Skin of body (tissue), 1 donor: ENCODE measurements at regions not wholly inside any gene's neighbourhood (a gene's known extent, or its start where the extent isn't known, plus 50 kb on each side); places are given as distances from the start of the nearest gene placed in this dataset.

Source experiments
- DNase-seq: peaks from one replicate; lab custom pipeline; 2025; lab: John Stamatoyannopoulos, UW

DNA sequence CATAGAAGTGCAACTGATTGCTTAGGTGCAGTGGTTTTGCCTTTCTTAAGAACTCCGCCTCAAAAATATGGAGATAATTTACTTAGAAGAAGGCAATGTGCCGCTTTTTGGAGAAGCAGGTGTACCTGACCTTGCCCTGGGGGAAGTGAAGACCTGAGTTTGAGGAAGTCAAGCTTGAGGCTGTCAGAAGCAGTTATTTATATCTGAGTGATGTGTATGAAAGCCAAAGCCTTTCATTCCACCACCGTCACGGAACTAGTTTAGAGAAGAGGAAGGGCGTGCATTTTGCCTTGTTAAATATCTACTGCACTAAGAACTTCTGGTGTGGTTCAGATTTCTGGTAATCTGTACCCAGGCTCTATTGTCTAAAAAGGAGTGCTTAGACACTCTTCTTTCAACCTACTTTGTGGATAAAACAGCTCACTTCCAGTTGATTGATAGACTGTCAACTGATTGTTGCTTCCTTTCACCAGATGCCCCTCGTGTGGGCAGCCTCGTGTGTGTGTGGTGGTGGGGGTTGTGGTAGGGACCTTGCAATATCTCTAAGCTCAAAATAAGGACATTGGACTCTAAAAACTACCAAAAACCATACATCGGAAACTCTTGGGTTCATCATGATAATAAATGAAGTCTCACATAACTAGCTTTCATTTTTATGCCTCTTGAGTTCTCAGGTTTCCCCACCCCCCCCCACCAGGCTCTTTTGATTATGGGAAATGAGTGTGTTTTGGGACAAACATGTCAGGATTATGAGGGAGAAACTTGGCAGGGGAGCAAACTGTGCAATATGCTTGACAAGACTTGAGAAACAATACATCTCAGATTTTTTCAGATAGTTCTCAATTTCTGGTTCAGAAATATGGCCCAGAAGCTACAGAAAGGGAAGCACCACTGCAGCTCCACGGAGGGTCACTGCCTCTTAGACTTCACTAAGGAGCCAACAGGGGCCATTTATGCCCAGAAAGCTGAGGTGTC is 78.6 kb downstream of the ARF6 start:
- DNase-seq: peak; percentile 69

DNA sequence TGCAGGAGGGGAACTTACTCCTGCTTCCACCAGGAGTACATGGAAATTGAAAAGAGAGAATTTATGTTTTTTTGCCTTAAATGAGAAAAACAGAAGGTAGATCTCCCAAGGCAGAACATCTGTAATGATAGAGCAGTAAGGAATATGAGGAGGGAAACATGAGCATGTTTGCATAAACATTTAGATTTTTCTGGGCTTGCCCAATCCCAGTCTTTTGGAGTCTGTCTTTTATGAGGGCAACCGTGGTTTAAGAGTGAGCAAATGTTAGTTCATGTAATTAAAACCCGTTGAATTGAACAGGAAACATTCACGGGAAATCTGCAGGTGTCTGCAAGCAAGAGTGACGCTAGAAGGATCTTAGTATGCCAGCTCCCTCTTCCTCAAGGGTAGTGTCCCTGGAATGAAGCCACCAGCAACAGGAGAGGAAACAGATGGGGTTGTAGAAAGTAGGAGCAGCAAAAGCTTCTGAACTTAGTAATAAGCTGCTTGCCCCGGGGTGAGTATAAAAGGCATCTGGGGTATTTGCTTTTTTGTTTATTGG is 79.3 kb downstream of the ARF6 start:
- peak; percentile 50 for DNase-seq

DNA sequence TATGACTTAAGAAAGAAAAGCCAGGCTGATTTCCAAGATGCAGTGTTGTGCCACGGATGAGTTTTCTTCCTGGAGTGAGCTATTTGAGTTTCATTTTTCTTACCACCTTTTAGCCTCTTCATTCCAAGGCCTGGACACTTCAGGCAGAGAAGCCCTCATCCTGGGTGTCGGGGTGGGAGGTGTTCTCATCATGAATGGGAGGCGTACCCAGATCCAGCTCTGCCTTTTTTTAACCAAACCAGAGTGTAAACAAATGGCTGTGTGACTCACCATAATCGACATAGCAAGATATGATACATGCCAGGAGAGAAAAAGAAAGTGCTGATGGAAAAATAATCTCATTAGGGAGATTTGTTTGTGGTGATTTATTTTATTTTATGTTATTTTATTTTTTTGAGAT is 79.9 kb downstream of the ARF6 start:
- no peak for DNase-seq

DNA sequence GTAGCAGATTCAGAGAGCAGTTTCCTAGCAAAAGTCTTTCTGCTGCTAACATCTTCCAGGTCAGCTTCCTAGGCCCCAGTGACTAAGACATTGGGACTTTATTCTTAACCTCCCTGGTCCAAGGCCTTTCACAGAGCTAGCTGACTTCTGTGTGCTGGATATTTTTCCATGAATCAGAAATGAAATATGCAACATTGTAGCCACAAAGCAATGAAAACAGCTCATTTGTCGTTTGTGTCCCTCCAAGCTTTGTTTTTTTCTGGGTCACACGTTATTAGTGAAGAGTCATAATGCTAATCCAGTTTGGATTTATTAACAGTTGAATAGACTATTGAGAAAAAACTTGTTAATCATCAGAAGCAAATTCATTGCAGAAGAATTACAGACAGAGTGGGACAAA is 82.4 kb downstream of the ARF6 start:
- DNase-seq: no peak

DNA sequence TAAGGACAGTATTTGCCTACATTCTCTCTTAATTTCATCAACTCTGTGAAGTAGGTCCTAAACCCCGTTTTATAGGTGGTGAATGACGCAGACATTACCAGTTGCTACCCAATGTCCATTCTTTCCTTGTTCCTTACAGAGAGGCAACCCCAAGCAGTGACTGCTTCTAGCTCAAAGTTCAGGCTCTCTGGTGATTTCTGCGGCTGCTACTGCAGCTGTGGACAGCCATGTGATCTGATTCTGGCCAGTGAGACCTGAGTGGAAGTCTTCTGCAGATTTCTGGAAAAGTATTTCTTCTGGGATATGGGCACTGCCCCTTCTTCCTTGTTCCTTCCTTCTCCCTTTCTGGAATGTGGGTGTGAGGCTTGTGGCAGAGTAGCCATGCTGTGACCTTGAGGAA is 82.9 kb downstream of the ARF6 start:
- DNase-seq: no peak

DNA sequence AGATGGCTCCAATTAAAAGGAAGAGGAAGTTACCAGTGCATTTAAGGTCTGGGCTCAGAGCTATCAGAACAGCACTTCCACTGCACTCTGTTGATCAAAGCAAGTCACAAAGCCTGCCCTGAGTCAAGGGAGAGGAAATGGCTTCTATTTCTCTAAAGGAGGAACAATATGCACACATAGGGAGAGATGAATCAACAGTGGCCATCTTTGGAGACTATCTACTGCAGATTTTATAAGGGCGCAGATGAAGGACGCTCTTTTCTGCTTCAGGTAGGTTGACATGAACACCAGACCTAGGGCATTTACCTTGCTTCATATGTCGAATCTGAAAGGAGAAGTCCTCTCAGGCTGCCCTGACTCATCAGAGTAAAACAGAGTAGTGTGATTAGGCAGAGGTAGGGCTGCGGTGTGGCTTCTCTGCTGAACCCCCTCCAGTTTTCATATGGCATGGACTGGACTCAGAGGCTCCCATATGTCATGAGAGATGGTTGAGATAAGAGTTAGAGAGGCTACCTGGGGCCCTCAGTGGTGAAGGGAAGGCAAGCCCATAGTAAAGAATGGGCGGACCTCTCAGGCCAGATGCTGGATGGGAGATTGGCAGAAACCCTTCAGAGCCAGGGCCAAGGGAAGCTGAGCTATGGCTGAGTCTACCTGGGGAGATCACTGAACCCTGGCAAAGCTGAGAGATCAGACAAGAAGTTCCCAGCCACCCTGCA is 84.4 kb downstream of the ARF6 start:
- no peak for DNase-seq

DNA sequence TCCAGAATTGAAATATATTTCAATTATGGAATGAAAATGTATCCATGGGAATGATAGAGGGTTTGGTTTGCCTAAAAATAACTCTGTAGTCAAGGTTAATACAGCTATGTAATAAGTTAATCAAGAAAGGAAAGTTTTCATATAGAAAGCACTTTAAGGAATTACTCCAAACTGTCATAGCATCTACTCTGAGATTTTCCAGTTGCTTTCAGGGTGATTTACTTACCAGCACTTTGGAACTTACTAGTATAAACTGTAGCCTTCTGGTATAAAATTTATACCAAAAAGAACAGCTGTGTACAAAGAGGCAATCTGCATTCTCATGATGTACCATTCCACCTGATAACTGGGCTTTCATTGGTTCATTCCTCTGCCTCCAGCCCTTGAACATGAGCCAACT is 87.1 kb downstream of the ARF6 start:
- DNase-seq: no peak

DNA sequence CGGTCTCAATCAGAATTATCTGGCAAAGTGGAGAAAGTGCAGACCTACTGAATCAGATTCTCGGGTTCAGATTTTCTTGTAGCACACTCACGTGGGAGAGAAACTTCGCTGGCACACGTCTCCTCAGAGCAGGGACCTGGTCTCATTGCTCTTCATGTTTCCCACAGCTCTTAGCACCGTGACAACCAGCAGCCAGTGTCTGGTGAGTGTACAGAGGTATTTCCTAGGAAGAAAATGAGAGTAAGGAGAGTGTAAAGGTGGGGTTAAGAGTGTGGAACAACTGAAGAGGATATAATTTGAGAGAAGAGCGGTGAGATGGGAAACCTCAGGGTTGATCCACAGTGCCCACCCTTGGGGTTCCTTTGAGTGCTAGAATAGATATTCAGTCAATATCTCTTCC is 89.2 kb downstream of the ARF6 start:
- no peak for DNase-seq

DNA sequence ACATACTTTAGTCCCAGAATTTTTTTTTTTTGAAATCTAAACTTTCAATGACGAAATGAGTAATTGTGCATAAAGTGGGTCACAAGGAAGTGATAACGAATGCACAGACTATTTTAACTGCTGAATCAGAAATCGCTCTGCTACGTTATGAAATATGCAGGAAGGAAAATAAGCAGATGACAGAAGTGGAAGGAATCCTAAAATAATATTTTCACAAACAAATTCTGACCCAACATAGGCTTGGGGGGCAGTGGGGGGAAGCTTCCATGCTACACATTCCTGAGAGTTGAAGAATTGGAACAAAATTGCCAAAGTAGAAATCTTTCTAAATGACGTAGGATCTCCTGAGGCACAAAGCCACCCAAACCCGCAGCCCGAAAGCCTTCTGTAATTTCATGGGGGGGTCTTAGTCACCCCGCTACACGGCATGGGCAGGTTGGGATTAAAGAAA is 89.6 kb downstream of the ARF6 start:
- DNase-seq: no peak

DNA sequence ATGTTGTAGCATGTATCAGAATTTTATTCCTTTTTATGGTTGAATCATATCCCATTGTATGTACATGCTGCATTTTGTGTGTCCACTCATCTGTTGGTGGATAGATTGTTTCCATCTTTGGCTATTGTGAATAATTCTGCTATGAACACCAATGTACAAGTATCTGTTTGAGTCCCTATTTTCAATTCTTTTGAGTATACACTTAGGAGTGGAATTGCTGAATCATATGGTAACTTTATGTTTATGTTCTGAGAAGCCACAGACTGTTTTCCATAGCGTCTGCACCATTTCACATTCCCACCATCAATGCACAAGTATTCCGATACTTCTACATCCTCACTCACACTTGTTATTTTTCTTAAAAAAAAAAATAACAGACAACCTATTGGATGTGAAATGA is 91.5 kb downstream of the ARF6 start:
- no peak for DNase-seq

DNA sequence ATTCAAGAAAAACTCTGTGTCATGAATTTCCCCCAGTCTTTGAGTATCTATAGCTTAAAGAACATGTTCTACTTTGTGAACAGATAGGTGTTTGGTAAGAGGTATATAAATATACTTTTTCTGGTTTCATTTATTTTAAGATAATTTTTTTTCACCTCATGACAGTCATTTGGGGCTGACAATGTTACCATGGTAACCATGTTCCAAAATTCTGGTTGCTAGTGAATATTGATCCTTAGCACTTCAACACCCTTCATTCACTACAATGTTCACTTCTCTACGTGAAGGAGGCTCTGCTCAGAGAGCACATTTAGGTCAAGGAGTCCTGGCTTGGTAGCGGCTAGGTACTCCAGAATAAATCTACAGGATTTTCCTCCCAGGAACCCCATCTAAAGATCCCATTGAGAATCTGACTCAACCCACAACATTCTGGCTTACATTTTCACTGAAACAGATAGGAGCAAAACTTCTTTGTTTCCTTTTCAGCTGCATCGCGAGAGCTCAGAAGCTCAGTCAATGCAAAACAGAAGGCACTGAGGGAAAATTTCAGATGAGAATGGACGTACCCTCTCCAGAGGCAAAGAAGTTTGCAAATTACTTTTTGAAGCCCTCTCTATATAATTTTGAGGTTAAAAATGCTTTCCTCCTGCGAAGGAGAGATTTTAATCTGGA is 93.6 kb downstream of the ARF6 start:
- DNase-seq: no peak

DNA sequence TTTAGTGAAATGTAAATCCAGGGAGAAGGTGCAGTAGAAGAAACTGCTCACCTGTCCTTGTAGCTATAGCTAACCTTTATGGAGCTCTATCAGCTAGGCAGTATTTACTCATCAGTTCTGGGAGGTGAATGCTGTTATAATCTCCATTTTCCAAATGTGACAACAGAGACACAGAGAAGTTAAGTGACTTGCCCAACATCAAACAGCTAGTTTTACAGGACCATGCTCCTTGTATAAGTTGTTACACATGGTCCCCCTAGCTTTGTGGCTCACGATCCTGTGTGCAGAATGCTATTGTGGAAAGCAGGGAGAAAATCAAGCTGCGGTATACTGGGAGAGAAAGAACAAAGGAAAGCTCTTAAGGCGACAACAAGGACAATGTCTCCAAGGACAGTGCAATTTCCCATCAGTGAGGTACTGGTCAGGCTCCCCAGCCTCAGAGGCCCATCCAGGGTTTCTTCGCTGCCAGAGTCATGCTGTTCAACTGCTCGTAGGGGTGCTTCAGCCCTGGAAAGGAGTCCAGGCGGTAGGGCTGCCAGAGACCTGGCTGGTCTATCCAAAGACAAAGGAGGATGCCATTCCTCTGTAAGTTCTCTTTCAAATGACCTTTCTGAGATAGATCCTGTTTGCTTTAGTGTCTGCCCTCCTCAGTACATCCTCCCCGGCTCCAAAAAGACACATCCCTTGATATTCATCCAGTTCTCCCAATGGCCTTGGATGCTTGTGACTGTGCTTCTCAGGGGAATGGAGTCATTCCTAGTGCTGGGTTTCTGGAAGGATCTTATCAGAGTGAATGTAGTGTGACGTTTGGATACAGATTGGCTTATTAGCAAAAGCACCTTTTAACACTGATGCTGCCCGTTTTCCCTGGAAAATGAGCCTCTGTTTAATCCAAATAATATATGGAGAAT is 95.5 kb downstream of the ARF6 start:
- no peak for DNase-seq

DNA sequence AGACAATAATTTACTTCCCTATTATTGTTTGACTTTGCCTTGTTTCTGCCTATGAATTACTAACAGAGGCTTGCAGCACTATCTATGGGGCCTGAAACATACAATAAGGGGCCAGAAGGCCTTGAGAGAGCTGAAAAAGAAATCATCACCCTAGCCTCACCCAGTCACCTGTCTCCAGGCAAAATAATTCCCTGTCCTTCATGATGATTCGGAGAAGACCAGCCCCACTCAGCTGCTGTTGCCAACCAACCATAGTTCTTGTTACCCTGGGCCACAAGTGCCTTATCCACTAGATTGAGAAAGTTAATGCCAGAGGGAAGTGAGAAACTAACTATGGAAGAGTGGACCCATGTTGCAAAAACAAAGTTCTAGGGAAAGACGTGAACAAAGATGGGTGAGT is 97.1 kb downstream of the ARF6 start:
- no peak for DNase-seq

DNA sequence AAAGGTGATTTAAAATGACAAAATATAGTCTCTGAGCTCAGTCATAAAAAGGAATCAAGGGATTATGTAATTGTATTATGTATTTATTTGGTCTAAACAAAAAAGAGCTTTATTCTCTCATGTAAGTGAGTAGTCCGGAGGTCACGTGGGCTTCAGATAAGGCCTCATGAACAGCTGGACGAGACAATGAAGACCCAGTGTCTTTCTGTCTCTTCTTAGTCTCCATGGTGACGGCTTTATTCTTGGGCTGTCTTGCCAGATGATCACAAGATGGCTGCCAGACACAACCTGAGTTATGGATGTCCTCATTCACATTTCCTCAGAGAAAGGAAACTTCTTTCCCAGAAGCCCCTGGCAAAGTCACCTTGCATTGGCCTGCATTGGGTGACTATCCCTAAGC is 98.6 kb downstream of the ARF6 start:
- no peak for DNase-seq

DNA sequence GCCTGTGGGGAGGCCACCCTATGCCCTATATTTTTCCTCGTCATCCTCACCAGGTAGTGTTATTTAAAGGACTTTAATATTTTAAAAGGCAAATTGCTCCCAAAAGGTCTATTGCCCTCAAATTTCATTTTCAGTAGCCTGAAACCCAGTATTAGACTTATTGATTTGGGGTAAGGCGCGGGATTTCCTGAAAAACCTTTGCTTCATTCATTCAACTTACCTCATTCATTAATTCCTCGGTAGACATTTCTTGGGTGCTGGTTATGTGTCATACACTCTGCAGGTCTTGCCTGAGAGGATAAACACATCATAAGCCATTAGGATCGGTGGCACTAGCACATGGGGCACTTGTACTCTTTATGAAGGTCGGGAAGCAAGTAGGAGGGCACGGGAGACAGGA is 99.2 kb downstream of the ARF6 start:
- DNase-seq: no peak

DNA sequence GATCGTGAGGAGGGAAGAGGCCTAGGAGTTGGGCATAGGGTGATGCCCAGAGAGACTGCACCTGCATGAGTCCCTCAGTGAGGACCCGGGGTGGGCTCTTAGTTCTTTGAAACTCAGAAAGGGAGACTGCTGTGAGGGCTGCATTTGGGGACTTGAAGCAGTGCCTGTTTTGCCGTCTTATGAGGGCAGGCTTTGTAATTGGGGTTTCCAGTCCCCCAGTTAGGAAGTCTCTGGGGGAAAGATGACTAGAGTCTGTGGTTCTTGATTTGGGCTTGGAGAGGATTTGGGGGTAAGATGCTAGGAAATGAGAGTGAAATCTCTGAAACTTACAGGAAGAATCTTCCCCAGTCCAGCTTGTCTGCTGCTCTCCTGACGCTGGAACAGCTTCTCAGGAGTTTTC is 99.6 kb downstream of the ARF6 start:
- no peak for DNase-seq

DNA sequence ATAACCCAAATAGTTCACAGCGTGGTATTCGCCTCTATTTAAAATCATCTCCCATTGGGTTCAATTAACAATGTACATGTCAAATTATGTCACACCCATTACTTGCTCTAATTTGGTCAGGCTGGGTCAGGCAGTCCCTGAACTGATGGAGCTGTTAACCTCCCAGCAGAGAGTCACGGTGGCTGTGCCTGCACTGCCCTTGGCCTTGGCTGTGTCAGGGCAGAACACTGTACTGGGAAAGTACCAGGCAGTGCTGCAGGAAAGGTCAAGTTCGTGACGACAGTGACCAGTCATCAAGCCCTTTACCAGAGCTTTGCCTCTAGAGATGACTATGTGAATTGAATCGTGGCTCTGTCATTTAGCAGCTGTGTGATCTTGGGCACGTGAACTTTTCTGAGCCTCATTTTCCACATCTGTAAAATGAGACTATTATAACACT is 100.0 kb downstream of the ARF6 start:
- no peak for DNase-seq

DNA sequence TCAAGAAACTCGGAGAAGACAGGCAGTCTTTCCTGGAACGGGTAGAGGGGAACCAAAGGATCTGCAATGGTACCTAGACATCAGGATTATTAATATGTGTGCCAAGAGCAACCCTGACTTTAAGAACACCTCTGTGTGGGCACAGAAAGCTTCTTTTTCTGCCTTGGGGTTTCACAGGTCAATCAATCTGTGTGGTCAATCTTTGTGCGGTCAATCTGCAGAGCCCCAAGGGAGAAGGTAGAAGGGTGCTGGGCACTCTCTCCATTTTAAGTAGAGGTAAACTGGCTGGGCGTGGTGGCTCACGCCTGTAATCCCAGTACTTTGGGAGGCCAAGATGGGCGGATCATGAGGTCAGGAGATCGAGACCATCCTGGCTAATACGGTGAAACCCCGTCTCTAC is 100.7 kb downstream of the ARF6 start:
- DNase-seq: no peak

DNA sequence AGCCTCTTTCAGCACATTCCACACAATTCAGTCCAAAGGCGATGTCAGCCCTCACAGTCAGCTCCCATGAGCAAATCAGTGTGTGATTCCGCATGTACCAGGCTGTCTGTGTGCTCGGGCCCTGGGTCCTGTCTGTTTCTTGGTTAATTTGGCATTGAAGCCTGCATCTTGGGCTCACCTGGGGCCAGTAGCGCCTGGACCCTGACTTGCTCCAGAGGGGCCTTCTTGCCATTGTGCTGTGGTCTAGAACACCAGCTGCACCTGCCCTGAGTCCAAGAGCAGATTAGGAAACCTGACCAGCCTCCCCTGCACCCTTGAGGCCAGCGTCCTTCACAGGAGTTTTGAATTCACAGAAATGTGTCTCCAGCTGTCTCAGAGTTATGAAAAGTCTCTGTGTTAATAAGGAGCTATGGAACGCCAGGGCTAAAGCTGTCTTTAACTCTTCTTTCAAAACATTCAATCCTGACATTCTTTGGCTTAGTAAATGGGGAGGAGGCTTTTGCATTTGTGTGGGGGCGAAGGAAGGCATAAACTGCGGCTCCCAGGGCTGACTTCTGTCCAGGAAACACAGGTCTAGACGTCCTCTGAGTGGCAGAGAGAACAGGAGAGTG is 102.2 kb downstream of the ARF6 start:
- DNase-seq: no peak

DNA sequence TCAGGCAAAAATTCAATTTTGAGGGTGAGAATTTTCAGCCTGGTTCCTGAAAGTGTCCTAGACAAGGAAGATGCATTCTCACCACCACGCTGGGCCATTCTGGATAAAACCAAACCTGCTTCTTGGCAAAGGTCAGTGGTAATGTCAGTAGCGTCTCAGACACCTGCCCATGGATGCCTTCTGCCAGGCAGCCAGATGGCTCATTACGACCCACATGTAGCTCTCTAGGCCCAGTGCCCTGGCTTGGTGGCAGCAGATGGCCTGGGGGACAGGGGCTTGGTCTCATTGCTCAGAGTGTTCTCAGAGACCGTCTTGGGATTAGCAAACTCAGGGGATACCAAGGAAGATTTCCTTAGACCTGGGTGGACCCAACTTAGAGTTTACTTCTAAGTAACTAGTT is 105.1 kb downstream of the ARF6 start:
- DNase-seq: no peak
